Upper lobe of left lung (tissue), 6 donors: ENCODE measurements at regions not wholly inside any gene's neighbourhood (a gene's known extent, or its start where the extent isn't known, plus 50 kb on each side); places are given as distances from the start of the nearest gene placed in this dataset.

ENCODE experiments used
- ATAC-seq, 2 donors: fragments of 200-7000 bp; cut with Tn5 transposase; one replicate each; pipeline ENCODE4 v1.9.1; 2022; ENCODE audit warnings: mild to moderate bottlenecking in 2 of 2, moderate library complexity in 2 of 2; ENCODE audit not compliant: low FRiP score in 2 of 2
- DNase-seq, 2 donors: peaks; one replicate each; pipeline ENCODE4 v3.0.0-alpha.2; 2019 to 2020
- H3K27ac ChIP-seq, 4 donors: fragments of 200-600 bp; sonication (generic); one replicate each; pipeline ENCODE4 v1.5.1; 2016 to 2019
- H3K27me3 ChIP-seq, 4 donors: fragments of 200-600 bp; sonication (generic); one replicate each; pipeline ENCODE4 v1.5.1; 2017 to 2019
- H3K36me3 ChIP-seq, 4 donors: fragments of 200-600 bp; sonication (generic); one replicate each; pipeline ENCODE4 v1.5.1; 2016 to 2019
- H3K4me1 ChIP-seq, 4 donors: fragments of 200-600 bp; sonication (generic); one replicate each; pipeline ENCODE4 v1.5.1; 2018 to 2019
- H3K4me3 ChIP-seq, 4 donors: fragments of 200-600 bp; sonication (generic); one replicate each; pipeline ENCODE4 v1.5.1; 2017 to 2019; ENCODE audit warnings: mild to moderate bottlenecking in 2 of 4, moderate library complexity in 1 of 4
- H3K9me3 ChIP-seq, 4 donors: fragments of 200-600 bp; sonication (generic); one replicate each; pipeline ENCODE4 v1.5.1; 2018 to 2019
- EP300 ChIP-seq, 4 donors: sonication (generic); formaldehyde crosslinking; IDR thresholded peaks; one replicate each; pipeline ENCODE4 v1.5.1; 2017; ENCODE audit warnings: antibody characterized with exemption in 4 of 4, control low read depth in 2 of 4
- POLR2A ChIP-seq, 4 donors: fragments of 450-650 bp; IDR thresholded peaks; one replicate each; pipeline ENCODE4 v1.5.1; 2016 to 2017; ENCODE audit warnings: antibody characterized with exemption in 4 of 4, mild to moderate bottlenecking in 2 of 4
- POLR2AphosphoS5 ChIP-seq, 2 donors: sonication (generic); formaldehyde crosslinking; IDR thresholded peaks; one replicate each; pipeline ENCODE4 v1.5.1; 2017; ENCODE audit warnings: antibody characterized with exemption in 2 of 2
- WGBS, 2 donors: methylation state at CpG; one replicate each; pipeline ENCODE4 v1.1.5; 2017 to 2018; 5-methylcytosine and 5-hydroxymethylcytosine counted together
- TF ChIP-seq, protein P1 (sequence below), 6 experiments: fragments of 450-650 bp in 4 of 6; fragments of 200-600 bp in 2 of 6; sonication (generic) in 2 of 6; IDR thresholded peaks; one replicate each; pipeline ENCODE4 v1.5.1; 2016 to 2019; ENCODE audit warnings: antibody characterized with exemption in 6 of 6
- donor health status: DM: no; HTN: no; CAD: no; lungs with moderate emphysema.
- donor health status: DM: no; HTN: yes; CAD: no; lungs with severe emphysema.

- DNase-seq (no peak), ATAC-seq (no peak)
- Histone ChIP-seq H3K27ac (no peak overlapping the region), H3K27me3 (no peaks in the 10 kb centered on the region), H3K4me3 (no peak overlapping the region), H3K9me3 (no peaks in the 10 kb centered on the region), H3K4me1 (peaks cover 33 to 48% (median 37%) of the 10 kb centered on the region in 4 donors), H3K36me3 (no peaks in the 10 kb centered on the region)
- 69 to 77% methylated on average over 5 of the region's 5 CpGs for WGBS, 2 donors
- no peak for TF ChIP-seq POLR2A (IDR thresholded peaks at IDR 0.05)
- TF ChIP-seq EP300 (IDR thresholded peaks at IDR 0.05), result no peak
These were observed 72.3 kb downstream of the MCFD2 start for GRCh38 chr2:46843316-46843715.

- H3K4me1 ChIP-seq, result peaks cover 28 to 44% (median 32%) of the 10 kb centered on the region in 4 donors
- TF ChIP-seq POLR2AphosphoS5 (IDR thresholded peaks at IDR 0.05) (no peak), POLR2A (IDR thresholded peaks at IDR 0.05) (no peak), EP300 (IDR thresholded peaks at IDR 0.05) (no peak)
- TF ChIP-seq, protein P1, sequence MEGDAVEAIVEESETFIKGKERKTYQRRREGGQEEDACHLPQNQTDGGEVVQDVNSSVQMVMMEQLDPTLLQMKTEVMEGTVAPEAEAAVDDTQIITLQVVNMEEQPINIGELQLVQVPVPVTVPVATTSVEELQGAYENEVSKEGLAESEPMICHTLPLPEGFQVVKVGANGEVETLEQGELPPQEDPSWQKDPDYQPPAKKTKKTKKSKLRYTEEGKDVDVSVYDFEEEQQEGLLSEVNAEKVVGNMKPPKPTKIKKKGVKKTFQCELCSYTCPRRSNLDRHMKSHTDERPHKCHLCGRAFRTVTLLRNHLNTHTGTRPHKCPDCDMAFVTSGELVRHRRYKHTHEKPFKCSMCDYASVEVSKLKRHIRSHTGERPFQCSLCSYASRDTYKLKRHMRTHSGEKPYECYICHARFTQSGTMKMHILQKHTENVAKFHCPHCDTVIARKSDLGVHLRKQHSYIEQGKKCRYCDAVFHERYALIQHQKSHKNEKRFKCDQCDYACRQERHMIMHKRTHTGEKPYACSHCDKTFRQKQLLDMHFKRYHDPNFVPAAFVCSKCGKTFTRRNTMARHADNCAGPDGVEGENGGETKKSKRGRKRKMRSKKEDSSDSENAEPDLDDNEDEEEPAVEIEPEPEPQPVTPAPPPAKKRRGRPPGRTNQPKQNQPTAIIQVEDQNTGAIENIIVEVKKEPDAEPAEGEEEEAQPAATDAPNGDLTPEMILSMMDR (IDR thresholded peaks at IDR 0.05), result no peak
- no peaks in the 10 kb centered on the region for H3K27me3 ChIP-seq
- no peak overlapping the region for H3K27ac ChIP-seq
- whole genome bisulfite sequencing, 2 donors, result 96% methylated on average over 7 of the region's 7 CpGs
- no peak overlapping the region for H3K4me3 ChIP-seq
- no peak for DNase-seq
- H3K9me3 ChIP-seq, result no peaks in the 10 kb centered on the region
- H3K36me3 ChIP-seq, result no peaks in the 10 kb centered on the region
- no peak for ATAC-seq
These were observed 72.7 kb downstream of the MCFD2 start for GRCh38 chr2:46842876-46843275.

- DNase-seq (peak in 1 of 2 donors; percentile 62), ATAC-seq (peak in 1 of 2 donors; percentile 65)
- no peaks in the 10 kb centered on the region for H3K27me3 ChIP-seq
- no peak overlapping the region for H3K4me3 ChIP-seq
- WGBS, 2 donors, result 30 to 31% methylated on average over 4 of the region's 4 CpGs
- H3K36me3 ChIP-seq, result no peaks in the 10 kb centered on the region
- peaks cover 17 to 31% (median 21%) of the 10 kb centered on the region in 4 donors for H3K4me1 ChIP-seq
- TF ChIP-seq POLR2AphosphoS5 (IDR thresholded peaks at IDR 0.05) (peak in 1 of 2 donors; percentile 46), POLR2A (IDR thresholded peaks at IDR 0.05) (no peak), EP300 (IDR thresholded peaks at IDR 0.05) (no peak)
- peak overlapping the region in 1 of 4 donors; percentile 68 for H3K27ac ChIP-seq
- no peaks in the 10 kb centered on the region for H3K9me3 ChIP-seq
These were observed 74.0 kb downstream of the MCFD2 start for GRCh38 chr2:46841621-46842020.

DNA sequence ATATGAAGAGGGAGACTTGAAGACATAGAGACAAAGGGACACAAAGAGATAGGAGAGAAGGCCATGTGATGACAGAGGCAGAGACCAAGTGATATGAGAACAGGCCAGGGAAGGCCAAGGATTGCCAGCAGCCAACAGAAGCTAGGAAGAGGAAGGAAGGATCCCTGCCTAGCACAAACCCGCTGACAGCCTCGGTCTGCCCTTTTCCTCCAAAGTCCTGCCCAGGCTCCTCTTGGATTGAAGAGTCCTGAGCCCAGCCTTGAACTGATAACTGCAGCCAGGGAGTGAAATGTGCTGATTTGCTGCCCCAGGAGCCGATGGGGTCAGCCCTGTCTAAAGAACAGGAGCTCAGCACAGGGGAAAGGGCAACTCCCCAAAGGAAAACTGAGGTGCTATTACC, 76.6 kb downstream of the MCFD2 start:
- Histone ChIP-seq H3K27me3 (no peaks in the 10 kb centered on the region), H3K9me3 (no peaks in the 10 kb centered on the region), H3K4me1 (peaks cover 0 to 13% (median 8%) of the 10 kb centered on the region in 4 donors), H3K36me3 (no peaks in the 10 kb centered on the region), H3K4me3 (no peak overlapping the region), H3K27ac (no peak overlapping the region)
- 52 to 62% methylated on average over 2 to 3 of the region's 3 CpGs for WGBS, 2 donors
- no peak for DNase-seq
- TF ChIP-seq POLR2AphosphoS5 (IDR thresholded peaks at IDR 0.05) (no peak), EP300 (IDR thresholded peaks at IDR 0.05) (no peak), POLR2A (IDR thresholded peaks at IDR 0.05) (no peak)
- TF ChIP-seq, protein P1 (IDR thresholded peaks at IDR 0.05), result no peak
- ATAC-seq, result no peak

DNA sequence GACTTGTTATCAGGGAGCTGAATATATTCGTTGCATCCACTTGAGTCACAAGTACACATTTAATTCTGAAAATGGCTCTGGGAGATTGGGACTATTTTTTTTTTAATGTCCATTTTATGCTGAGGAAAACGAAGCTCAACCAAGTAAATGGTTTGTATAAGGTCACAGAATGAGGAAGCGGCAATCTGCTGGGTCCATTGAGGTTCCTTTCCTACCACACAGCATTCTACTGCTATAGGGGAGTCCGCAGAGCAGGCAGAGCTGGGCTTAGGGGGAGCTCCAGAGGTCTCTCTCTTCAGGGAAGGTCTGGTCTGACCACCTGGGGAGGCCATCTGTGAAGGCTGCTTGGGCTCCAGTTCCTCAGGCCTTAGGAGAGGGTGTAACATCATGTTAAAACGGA, 77.9 kb downstream of the MCFD2 start:
- WGBS, 2 donors, result 86 to 90% methylated on average over 5 of the region's 5 CpGs
- peaks cover 0 to 13% (median 8%) of the 10 kb centered on the region in 4 donors for H3K4me1 ChIP-seq
- no peak overlapping the region for H3K27ac ChIP-seq
- no peak for DNase-seq
- no peaks in the 10 kb centered on the region for H3K36me3 ChIP-seq
- no peaks in the 10 kb centered on the region for H3K27me3 ChIP-seq
- TF ChIP-seq, protein P1 (IDR thresholded peaks at IDR 0.05), result no peak
- TF ChIP-seq EP300 (IDR thresholded peaks at IDR 0.05) (no peak), POLR2A (IDR thresholded peaks at IDR 0.05) (no peak), POLR2AphosphoS5 (IDR thresholded peaks at IDR 0.05) (no peak)
- ATAC-seq, result no peak
- no peaks in the 10 kb centered on the region for H3K9me3 ChIP-seq
- no peak overlapping the region for H3K4me3 ChIP-seq

- no peak overlapping the region for H3K27ac ChIP-seq
- ATAC-seq (no peak), DNase-seq (no peak)
- H3K27me3 ChIP-seq, result no peaks in the 10 kb centered on the region
- TF ChIP-seq, protein P1 (IDR thresholded peaks at IDR 0.05), result no peak
- TF ChIP-seq POLR2A (IDR thresholded peaks at IDR 0.05) (no peak), EP300 (IDR thresholded peaks at IDR 0.05) (no peak), POLR2AphosphoS5 (IDR thresholded peaks at IDR 0.05) (no peak)
- H3K36me3 ChIP-seq, result no peaks in the 10 kb centered on the region
- H3K9me3 ChIP-seq, result no peaks in the 10 kb centered on the region
- no peak overlapping the region for H3K4me3 ChIP-seq
- H3K4me1 ChIP-seq, result peaks cover 0 to 10% (median 8%) of the 10 kb centered on the region in 4 donors
- 93 to 96% methylated on average over 10 of the region's 10 CpGs for WGBS, 2 donors
These were observed 78.5 kb downstream of the MCFD2 start for GRCh38 chr2:46837112-46837454.
